RWPE1 (cell line): ENCODE measurements at regions not wholly inside any gene's neighbourhood (a gene's known extent, or its start where the extent isn't known, plus 50 kb on each side); places are given as distances from the start of the nearest gene placed in this dataset.

Experiments used
- CTCF ChIA-PET: fragments of 350-600 bp; sonication (Branson Sonifier 250); formaldehyde crosslinking; extraction: SDS; loops from one replicate; lab custom pipeline; 2021; lab: Yijun Ruan, JAX
- POLR2A ChIA-PET: fragments of 400-600 bp; formaldehyde crosslinking; extraction: SDS; loops from one replicate; lab custom pipeline; 2020; ENCODE audit warnings: antibody characterized with exemption; ENCODE audit not compliant: low non-redundant PET; lab: Yijun Ruan, JAX
- DNase-seq: peaks from one replicate; pipeline ENCODE4 v3.0.0; 2012; ENCODE audit warnings: low spot score
- H3K27ac ChIP-seq: fragments of 450-650 bp; 2 replicates; pipeline ENCODE4 v1.5.1; 2017
- TF ChIP-seq, protein P1 (sequence below): fragments of 450-650 bp; conservative IDR thresholded peaks from 2 replicates; pipeline ENCODE4 v1.5.1; 2017; ENCODE audit warnings: low read depth, mild to moderate bottlenecking

DNA sequence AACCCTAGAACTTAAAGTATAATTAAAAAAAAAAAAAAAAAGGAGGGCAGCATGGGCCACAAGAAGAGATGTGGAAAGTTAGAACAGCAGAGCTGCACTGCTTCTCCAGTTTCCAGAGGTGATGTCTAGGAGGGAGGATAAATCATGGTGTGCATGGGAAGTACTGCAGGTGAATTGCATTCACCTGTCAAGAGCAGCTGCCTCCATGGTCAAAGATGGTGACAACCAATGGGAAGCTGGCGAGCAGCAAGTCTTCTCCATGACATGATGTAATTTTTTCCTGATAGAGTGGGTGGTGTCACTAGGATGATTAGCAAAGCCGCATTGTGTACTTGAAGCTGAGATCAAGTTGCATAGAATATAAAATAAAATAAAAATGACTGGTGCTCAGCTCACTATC, 95.6 kb upstream of the HS3ST4 start:
- CTCF ChIA-PET: no interaction called here
- POLR2A ChIA-PET: no interaction called here
- no peak for DNase-seq
- TF ChIP-seq, protein P1, sequence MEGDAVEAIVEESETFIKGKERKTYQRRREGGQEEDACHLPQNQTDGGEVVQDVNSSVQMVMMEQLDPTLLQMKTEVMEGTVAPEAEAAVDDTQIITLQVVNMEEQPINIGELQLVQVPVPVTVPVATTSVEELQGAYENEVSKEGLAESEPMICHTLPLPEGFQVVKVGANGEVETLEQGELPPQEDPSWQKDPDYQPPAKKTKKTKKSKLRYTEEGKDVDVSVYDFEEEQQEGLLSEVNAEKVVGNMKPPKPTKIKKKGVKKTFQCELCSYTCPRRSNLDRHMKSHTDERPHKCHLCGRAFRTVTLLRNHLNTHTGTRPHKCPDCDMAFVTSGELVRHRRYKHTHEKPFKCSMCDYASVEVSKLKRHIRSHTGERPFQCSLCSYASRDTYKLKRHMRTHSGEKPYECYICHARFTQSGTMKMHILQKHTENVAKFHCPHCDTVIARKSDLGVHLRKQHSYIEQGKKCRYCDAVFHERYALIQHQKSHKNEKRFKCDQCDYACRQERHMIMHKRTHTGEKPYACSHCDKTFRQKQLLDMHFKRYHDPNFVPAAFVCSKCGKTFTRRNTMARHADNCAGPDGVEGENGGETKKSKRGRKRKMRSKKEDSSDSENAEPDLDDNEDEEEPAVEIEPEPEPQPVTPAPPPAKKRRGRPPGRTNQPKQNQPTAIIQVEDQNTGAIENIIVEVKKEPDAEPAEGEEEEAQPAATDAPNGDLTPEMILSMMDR: no peak
- no peak overlapping the region for H3K27ac ChIP-seq

DNA sequence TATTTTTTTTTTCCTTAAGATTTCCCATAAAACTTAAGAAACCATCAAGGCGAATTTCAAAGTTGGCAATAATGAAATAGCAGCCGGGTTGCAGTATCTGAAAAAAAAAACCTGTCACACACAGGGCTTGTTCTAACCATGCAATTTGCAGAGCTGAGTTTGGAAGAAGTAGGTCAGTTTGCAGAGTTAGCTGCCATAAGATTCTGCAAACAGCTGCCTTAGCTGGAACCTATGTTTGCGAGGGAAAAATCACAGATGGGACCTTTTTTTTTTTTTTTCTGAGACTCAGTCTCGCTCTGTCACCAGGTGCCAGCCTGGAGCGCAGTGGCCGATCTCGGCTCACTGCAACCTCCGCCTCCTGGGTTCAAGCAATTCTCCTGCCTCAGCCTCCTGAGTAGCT, 98.5 kb upstream of the HS3ST4 start:
- TF ChIP-seq, protein P1: no peak
- ChIA-PET POLR2A (no interaction called here), CTCF (no interaction called here)
- DNase-seq: no peak
- H3K27ac ChIP-seq: no peak overlapping the region

DNA sequence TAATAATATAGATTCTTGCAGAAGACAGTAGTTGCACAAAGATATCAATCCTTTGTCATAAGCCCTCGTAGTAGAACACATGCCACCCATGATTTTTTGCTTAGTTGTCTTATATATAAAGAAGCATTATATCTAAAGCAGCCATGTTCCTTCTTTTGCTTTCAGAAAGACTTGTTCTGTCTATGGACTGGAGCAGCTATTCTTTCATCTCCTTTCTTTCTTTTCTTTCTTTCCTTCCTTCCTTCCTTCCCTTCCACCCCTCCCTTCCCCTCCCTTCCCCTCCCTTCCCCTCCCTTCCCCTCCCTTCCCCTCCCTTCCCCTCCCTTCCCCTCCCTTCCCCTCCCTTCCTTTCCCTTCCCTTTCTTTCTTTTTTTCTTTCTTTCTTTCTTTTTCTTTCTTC, 104.0 kb upstream of the HS3ST4 start:
- no peak overlapping the region for H3K27ac ChIP-seq
- ChIA-PET CTCF (no interaction called here), POLR2A (no interaction called here)
- TF ChIP-seq, protein P1: no peak
- no peak for DNase-seq

DNA sequence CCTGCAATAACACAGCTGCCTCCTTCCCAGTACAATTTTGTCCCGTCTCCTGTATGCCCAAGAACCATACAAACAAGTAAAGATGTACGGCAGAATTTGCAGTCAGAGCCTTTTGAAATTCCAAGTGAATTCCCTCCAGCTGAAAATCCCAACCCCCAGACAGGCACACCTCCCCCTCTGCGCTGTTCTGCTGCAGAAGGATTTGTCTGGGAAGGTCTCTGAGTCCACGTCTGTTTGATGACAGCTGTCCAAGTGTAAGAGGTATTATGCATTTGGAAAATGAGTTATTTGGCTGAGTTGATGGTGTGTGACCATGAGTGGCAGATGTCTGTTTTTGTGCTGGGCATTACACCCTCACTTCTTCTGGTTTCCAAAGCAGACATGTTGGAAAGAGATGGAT, 104.9 kb upstream of the HS3ST4 start:
- TF ChIP-seq, protein P1: no peak
- DNase-seq: no peak
- ChIA-PET CTCF (no interaction called here), POLR2A (no interaction called here)
- no peak overlapping the region for H3K27ac ChIP-seq

DNA sequence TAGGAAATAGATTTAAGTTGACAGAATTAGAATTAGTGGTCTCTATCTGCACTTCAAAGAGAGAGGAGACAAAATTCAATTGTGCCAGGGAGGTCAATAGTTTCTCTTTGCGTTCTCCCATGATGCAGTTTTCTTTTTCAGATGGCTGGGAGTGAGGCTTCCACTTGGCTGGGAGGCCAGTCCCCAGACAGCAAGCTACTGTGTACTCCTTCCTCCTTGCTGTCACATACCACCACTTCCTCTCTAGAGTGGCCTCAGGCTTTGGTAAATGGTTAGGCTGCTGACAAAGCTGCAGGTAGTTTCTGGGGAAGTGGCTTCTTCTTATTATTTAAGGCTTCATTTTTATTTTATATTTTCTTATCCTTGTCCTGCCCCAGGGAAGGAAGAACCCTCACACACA, 106.2 kb upstream of the HS3ST4 start:
- no peak for DNase-seq
- TF ChIP-seq, protein P1: no peak
- H3K27ac ChIP-seq: no peak overlapping the region
- ChIA-PET CTCF (no interaction called here), POLR2A (no interaction called here)

DNA sequence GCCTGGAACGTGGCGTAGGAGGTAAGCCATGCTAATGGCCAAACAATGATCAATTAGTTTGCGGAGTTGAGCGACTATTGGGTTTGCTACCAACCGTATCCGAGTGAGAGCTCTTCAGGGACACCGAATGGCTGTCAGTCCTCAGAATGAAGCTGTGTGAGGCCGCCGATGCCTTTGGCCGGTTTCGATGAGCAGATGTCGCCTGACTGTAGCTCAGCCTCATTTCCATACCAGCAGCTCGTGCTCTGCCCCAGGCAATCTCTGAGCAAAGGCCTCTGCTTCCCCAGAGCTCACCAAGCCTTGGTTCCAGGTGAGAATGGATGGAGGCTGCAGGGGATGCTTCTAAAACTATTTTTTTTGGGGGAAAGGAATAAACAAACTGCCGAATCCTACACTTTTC, 111.7 kb upstream of the HS3ST4 start:
- no peak for DNase-seq
- no peak overlapping the region for H3K27ac ChIP-seq
- ChIA-PET CTCF (no interaction called here), POLR2A (no interaction called here)
- TF ChIP-seq, protein P1: no peak

DNA sequence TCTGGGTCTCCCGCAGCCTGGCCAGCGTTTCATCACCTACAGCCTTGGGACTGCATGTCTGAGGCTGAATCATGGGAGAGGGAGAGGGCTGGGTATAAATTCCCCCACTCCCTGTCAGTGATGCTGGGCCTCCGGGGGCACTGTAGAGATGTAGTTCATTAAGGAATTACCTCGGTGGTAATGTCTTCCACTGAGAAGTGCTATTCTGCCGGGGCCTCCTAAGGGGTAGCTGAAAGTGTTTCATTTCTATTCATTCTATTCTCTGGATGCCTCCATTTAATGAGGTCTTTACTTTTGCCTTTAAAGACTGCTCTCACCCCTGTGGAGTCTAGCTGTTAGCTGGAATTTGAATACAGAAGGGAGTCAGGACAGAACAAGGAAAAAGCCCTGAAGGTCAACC, 116.4 kb upstream of the HS3ST4 start:
- DNase-seq: no peak
- TF ChIP-seq, protein P1: no peak
- CTCF ChIA-PET: no interaction called here

More for the DNA sequence above, 116.4 kb upstream of the HS3ST4 start:
- POLR2A ChIA-PET: no interaction called here
- H3K27ac ChIP-seq: no peak overlapping the region
